HG02678 (cell line): ENCODE measurements at regions not wholly inside any gene's neighbourhood (a gene's known extent, or its start where the extent isn't known, plus 50 kb on each side); places are given as distances from the start of the nearest gene placed in this dataset.

Source experiments
- ATAC-seq: cut with Tn5 transposase; IDR thresholded peaks from one replicate; pipeline ENCODE4 v1.9.1; 2021; ENCODE audit warnings: mild to moderate bottlenecking, moderate library complexity; ENCODE audit not compliant: unreplicated experiment

DNA sequence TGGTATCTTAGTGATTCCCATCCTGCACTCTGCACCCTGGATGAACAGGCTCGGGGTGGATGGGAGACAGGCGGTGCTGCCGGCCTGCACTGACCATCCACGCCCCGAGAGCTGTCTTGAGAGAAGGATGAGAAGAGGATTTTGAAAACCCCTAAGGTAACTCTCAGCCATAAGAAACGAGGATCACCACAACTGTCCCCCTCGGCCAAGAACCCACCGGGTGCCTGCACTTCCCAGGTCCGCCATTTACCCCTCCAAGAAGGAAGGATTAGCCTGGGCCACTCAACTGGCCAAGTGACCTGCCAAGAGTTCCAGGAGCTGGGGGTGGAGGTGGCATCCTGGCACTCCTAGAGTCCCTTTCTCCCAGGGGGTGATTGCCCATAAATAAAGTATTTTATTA lies 302.4 kb upstream of the TNRC6C start:
- no peak for ATAC-seq

- no peak for ATAC-seq
Measured at GRCh38 chr17:77657839-77658238, 300.7 kb upstream of the TNRC6C start.

DNA sequence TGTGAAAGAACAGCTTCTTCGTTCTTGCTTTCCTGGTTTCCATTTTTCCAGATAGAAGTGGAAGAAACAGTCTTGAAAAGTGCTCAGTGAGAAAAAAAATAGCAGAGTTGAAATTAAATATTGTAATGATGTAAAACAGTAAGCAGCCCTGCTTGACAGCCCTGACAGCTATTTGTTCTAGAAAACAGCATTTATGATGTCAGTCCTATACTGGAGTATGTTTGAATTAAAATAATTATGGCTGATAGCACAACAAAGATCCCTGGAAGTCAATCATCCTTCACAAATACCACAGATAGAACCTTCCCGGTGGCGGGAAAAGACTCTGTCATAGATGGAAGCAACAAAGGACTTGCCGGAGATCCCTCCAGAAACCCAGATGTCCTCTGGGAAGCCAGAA lies 298.0 kb upstream of the TNRC6C start:
- ATAC-seq: no peak

DNA sequence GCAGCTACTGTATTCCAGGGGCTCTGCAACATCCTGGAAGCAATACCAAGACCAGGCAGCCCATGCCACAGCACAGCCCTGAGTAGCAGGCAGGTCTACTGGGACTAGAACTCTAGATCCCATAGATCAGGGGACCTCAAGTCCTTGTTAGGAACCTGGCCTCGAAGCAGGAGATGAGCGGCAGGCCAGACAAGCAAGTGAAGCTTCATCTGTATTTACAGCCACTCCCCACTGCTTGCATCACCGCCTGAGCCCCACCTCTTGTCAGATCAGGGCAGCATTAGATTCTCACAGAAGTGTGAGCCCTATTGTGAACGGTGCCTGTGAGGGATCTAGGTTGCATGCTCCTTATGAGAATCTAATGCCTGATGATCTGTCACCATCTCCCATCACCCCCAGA lies 295.7 kb upstream of the TNRC6C start:
- ATAC-seq: no peak

DNA sequence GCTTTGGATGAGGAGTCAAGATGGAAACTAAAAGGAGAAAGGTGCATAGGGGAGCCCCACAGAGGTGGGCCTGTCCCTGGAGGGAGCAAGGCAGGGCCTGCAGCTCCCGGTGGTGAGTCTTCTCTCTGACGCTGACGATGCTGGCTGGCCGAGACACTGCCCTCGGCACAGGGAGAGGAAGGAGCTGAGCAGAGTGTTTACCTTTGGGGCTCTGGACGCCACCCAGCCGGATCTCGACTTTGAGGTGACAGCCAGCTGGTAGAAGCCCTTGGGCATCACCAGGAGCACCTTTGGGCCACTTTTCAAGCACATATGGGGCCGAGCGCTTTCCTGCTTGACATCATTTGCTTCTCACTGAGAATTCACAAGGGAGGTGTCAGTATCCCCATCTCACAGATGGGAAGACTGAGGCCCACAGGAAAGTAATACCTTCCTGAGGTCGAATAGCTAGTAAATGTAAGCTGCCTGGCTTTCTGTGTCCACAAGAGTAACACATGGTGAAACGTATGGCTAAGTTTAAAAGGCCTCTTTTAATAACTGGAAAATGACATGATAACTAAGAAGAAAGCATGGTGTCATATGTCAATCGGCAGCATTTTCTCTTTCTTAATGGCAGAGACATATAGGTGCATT lies 294.3 kb upstream of the TNRC6C start:
- no peak for ATAC-seq

GRCh38 chr17:77665833-77666232 lies 292.7 kb upstream of the TNRC6C start:
- no peak for ATAC-seq

DNA sequence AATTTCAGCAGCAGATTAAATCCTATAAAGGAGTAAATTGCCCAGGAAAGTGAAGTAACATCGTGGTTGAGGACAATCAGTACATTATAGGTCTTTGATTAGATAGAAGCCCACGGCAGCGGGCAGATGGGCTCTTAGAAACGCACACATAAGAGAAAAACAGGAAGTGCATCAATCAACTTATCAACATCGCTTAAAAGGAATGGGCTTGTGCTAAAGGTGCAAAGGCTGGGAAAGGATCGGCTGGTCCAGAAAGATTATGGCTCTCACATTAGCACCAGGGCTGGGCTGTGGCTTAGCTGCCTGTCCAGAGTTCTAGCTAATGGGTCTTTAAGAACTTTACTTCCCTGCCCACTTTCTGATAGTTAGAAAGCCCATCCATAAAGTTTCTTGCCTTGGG lies 292.0 kb upstream of the TNRC6C start:
- no peak for ATAC-seq

DNA sequence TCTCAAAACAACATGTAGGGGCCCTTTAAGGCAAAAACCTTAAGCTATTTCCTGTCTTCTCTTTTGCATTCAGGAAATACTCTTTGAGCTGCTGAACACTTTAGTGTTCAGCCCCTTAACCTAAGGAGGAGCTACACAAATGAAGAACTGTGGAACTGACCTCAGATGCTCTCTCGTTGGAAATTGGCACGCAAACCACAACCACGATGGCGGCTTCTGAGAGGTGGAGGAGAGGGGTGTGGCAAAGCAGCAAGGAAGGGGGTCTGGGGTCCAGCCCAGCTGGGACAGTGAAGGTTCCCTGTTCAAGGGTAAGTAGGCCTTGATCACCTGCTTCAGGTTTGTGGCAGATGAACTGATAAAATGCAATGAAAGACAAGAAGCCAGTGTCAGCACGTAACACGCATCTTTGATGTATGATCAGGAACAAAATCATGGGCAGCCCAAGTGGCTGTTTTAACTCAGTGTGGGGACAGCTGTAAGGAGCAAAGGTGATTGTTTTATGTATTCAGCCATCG lies 291.6 kb upstream of the TNRC6C start:
- no peak for ATAC-seq

DNA sequence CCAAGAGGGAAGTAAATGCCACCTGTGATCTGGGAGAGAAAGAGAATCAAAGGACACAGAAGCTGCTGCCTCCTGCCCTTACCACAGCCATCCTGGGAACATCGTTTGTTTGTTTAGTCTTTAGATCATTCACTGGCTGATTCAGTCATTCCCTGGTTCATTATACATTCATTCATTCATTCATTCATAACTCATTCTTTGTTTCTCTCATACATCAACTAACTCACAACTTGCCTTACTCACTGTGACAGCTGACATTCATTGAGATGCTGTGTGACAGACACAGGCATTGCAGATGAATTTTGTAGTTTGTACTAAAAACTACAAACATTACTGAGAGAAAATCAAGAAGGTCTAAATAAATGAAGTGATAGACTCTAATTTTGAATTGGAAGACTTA lies 291.0 kb upstream of the TNRC6C start:
- no peak for ATAC-seq

DNA sequence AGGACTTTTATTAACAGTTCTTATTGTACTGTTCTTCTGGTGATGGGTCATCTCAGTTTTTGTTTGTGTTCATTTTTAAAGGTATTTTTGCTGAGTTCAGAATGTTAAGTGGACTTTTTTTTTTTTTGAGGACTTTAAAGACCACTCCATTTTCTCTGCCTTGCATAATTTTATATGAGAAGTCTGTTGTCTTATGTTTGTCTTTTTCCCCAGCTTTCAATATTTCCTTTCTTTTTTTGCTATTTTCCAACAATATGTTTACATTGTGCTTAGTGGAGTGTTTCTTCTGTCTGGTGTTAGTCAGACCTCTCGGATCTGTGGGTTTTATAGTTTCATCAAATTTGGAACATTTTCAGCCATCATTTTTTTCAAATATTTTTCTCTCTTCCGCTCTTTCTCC lies 290.0 kb upstream of the TNRC6C start:
- no peak for ATAC-seq

GRCh38 chr17:77670173-77670572 lies 288.3 kb upstream of the TNRC6C start:
- no peak for ATAC-seq

GRCh38 chr17:77674358-77674757 lies 284.1 kb upstream of the TNRC6C start:
- ATAC-seq: no peak

DNA sequence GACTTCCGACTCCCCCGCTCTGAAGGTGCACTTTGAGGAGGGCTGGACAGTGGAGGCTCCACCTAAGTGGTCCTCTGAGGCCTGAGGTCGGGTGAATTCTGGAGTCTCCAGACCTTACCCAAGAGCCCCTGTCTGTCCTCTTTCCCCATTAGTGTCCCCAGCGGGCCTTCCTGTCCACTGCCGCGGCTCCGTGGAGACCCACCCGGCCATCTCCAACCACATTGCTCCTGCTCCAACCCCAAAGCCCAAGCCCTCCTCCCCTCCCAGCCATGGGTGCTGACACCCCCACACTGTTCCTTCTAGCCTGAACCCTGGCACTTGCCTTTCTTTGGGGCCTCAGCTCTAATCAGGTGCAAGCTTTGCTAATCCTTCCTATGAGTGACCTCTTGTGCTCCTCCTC lies 283.1 kb upstream of the TNRC6C start:
- ATAC-seq: no peak

DNA sequence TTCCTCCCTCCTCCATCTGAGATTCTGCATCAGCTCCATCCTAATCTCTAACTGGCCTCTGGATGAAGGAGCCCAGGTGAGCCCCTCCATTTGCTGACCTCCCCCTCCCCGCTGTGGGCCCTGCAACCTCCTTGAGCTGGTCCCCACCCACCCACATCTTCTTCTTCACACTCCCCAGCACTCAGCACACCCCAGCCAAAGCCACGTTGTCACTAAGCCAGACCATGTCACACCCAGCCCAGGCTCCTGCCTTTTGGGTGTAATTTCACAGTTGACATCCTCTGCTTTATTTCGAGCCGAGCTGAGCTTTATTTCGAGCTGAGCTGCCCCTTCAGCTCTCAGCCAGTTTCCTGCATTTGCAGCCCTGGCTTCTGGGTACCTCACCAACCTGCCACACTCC lies 282.7 kb upstream of the TNRC6C start:
- no peak for ATAC-seq

GRCh38 chr17:77676237-77676661 lies 282.3 kb upstream of the TNRC6C start:
- no peak for ATAC-seq

DNA sequence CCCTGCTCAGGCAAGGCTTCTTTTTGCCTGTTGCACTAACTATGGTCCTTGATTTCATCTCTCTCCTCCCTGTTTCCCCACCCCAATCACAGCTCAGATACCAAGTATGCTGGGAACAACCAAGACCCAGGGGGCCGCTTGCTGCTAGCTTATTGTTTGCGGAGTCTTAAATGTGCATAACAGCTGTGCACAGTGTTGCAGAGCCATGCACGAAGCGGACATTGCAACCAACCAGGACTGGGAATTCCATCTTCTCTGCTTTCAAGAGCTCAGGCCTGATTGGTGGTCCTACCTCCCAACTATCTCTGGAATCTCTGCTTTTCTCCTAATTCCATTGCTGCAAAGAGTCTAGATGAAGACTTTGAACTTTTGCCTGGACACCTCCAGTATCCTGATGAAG lies 281.3 kb upstream of the TNRC6C start:
- ATAC-seq: no peak

DNA sequence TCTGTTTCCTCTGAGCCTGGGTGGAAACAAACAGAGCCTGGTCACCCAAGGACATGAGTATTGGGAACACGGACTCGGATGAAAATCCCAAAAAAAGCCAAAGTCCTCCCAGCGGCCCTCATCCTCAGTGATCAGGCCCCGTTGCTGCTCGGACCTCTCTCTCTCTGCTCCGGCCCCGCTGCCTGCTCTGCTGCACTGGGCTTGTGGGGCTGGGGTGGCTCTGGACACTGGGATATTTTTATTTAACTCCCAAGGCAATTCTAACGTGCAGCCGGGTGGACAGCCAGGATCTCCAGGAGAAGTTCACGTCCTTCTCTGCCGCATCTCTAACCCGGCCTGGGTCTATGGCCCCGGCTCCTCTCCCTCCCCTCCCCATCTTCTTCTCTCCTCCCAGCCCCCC lies 280.9 kb upstream of the TNRC6C start:
- no peak for ATAC-seq

GRCh38 chr17:77679589-77679988 lies 278.9 kb upstream of the TNRC6C start:
- no peak for ATAC-seq

GRCh38 chr17:77681861-77682260 lies 276.6 kb upstream of the TNRC6C start:
- ATAC-seq: no peak

DNA sequence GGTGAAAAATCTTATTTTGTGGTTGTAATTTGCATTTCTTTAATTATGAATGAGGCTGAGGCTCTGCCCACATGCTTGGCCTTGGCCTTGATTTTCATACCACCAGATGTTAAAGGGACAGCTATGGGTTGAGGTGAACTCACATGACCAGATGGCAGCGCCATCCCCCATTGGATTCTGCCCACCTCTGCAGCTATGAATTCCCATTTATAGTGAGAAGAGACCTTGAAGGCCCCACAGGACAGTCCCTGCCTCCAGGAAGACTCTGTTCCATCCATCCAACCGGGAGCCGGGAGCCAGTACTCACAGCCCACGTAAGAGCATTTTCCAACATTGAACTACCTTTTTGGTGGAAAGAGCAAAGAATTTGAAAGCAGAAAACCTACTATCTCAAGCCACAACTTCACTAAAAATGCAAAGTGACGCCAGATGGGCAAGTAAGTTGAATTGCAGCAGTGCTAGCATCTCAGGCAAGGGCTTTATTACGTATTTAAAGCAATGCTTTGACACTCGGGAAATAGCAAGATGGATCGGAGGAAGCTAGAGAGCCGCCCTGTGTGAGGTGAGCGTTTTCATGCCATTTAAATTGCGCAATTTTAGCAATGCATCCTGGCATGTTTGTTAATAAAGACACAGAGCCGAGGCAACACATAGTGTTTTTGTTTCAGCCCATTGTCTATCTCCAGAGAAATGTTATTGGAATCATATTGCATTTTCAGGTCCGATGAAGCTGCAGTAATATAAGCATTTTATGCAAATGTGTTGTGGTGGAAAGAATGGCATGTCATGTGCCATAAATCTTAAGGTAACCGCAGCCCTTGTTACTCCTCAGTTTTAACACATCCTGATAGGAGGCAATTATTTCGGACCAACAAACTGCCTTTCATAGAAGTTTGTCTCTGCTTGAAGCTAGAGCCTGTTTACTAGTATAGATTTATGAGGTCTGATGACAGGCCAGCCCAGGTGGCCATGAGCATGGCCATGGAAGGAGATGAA lies 273.4 kb upstream of the TNRC6C start:
- no peak for ATAC-seq

- ATAC-seq: no peak
Measured at GRCh38 chr17:77685881-77686486, 272.5 kb upstream of the TNRC6C start.

GRCh38 chr17:77686903-77687302 lies 271.6 kb upstream of the TNRC6C start:
- no peak for ATAC-seq
